ENCODE measurements at regions not wholly inside any gene's neighbourhood (a gene's known extent, or its start where the extent isn't known, plus 50 kb on each side); places are given as distances from the start of the nearest gene placed in this dataset.

- no peak for TF ChIP-seq SMAD1 (IDR thresholded peaks at IDR 0.05; ENCODE audit: low read depth, partially characterized antibody)
- TF ChIP-seq USF2 (IDR thresholded peaks at IDR 0.05; ENCODE audit: borderline replicate concordance, low read depth, low read length): no peak
Measured at GRCh38 chr16:50419116-50419515, 50.3 kb upstream of the BRD7 start (continued).
